Right ventricle myocardium inferior (tissue), 1 donor: ENCODE measurements at regions not wholly inside any gene's neighbourhood (a gene's known extent, or its start where the extent isn't known, plus 50 kb on each side); places are given as distances from the start of the nearest gene placed in this dataset.

Experiments used
- ATAC-seq: fragments of 200-7000 bp; cut with Tn5 transposase; one replicate; pipeline ENCODE4 v1.9.1; 2020; ENCODE audit warnings: mild to moderate bottlenecking, moderate library complexity
- DNase-seq: peaks from one replicate; pipeline ENCODE4 v3.0.0; 2021; ENCODE audit errors: missing footprints
- intact Hi-C: fragments of 100-400 bp; cut with DNase I; formaldehyde crosslinking; loops from one replicate; pipeline ENCODE4 v1.11.0; 2022
- donor health status: DM: no; HTN: yes; CAD: no; lungs with severe emphysema.

GRCh38 chr15:62822228-62822627, 220.3 kb upstream of the TPM1 start:
- intact Hi-C loops: no loop called here
- ATAC-seq: no peak

DNA sequence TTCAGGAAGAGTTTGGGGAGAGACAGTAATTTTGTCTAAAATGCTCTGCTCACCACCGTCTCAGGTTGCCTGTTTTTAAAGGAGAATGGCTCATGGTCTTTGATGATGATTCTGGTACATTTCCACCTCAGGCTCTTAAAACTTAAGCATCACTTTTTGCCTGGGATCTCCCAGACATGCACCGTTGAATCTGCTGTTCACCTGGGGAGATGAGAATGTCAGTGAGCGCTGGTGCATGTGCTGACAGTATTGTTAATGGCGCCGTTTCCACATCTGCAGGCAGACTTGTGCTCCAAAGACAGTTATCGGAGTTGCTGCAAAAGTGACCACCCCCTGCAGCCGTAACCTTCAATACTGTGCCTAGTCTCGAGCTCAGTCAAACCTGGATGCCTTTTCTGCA, 219.0 kb upstream of the TPM1 start:
- DNase-seq: no peak
- intact Hi-C loops: no loop called here
- no peak for ATAC-seq

More at GRCh38 chr15:62822228-62822627, 220.3 kb upstream of the TPM1 start:
- DNase-seq: no peak

- DNase-seq (no peak), ATAC-seq (no peak)
- intact Hi-C loops: no loop called here
Observed at GRCh38 chr15:62824111-62825015, 218.2 kb upstream of the TPM1 start.

- DNase-seq: no peak
- intact Hi-C loops: no loop called here
- ATAC-seq: no peak
Observed at GRCh38 chr15:62825191-62825590, 217.4 kb upstream of the TPM1 start.

DNA sequence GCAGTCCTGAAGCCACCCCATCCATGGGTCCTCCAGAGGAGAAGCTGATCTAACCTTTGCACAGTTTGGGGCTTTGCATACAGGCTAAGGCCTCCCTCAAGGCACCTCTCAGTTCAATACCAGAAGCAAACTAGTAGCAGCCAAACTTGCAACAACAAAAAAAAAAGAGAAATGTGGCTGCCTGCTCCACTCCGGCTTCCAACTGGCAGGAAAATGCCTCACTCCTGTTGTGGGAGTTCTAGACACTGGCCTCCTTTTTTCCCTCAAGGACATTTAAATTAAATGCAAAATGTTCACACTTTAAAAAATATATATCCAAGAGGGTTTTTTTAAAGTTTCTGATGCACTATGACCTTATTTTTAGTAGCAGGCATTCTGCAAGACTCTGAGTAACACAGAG, 216.0 kb upstream of the TPM1 start:
- no peak for ATAC-seq
- no peak for DNase-seq
- intact Hi-C loops: no loop called here

DNA sequence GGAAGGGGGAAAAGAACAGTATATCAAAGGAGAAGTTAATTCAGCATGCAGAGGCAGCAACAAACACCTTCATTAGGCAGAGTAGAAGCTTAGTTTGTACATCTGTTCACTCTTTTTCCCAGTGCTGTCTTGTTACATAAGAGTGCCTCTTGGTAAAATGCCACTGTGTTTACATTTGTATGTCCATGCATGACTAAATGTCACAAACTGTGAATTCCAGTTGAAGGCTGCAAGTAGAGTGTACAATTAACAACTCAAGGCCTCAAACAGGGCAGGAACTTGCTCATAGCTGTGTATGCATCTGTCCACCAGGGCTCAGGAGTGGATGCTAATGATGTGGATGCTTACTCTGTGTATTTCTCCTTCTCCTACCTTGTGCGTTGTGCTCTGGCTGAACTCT, 214.2 kb upstream of the TPM1 start:
- no peak for DNase-seq
- intact Hi-C loops: no loop called here
- ATAC-seq: no peak

DNA sequence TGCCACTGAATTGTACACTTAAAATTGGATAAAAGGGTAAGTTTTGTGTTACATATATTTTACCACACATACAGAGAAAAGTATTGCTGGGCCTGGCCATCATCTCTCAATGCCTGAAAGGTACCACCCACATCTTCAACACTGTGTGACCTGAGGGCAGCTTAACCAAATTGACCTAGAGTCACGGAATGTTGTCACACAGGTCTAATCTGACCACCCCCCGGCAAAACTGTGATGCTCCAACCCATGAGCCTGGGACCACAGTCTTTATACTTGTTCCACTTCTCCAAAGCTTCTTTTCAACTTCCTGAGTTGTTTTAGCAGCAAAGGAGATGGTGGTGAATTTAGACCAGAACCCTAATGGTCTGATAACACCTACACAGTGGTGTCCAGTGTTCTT, 210.3 kb upstream of the TPM1 start:
- DNase-seq: no peak
- ATAC-seq: no peak
- intact Hi-C loops: no loop called here

DNA sequence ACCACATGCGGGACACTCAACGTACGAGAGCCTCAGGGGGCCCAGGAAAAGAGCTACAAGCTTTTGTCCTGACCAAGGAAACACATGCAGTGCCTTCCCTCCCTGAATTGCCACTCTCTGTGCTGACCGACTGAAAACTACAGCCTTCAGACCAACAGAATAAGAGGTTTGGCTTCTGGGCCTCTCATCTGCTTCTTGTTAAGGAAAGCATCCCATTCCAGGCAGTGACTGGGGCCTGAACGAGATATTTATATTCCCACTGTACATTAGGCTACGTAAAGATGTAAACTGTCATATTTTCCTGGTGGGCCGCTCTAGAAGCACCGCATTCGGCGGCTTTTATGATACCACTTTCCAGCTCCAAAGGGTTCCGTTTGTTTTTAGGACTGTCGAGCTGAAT, 208.9 kb upstream of the TPM1 start:
- DNase-seq (no peak), ATAC-seq (no peak)
- intact Hi-C loops: no loop called here

DNA sequence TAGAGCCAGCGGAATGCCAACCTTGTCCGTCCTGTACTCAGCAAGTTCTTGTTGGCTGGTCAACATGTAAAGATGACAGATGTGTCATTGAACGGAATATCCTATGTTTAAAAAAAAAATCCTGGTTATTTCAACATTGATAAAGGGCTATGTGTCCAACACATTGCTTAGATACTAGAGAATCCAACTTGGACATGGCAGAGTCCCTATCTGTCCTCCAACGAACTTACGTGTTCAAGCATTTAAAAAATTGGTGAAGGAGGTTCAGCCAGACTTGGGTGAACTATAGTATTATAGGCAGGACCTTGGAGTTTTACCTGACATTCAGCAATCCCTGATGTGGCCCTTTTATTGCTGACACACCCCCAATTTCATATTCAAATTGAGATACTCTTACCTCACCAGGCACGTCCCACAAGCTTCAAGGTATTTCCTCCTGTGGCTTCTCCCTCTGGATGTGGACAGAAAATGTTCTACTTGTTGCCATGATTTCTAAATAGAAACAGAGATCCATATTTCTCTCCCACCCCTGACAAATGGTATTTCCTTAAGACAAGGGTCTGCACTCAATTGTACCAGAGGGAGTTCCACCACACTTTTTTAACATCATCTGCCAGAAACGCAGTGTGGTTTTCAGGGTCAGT, 207.7 kb upstream of the TPM1 start:
- ATAC-seq (no peak), DNase-seq (no peak)
- intact Hi-C loops: no loop called here

GRCh38 chr15:62835351-62835750, 207.2 kb upstream of the TPM1 start:
- ATAC-seq (peak; percentile 82), DNase-seq (no peak)
- intact Hi-C loops: no loop called here

GRCh38 chr15:62835762-62836161, 206.8 kb upstream of the TPM1 start:
- intact Hi-C loops: no loop called here
- no peak for ATAC-seq
- DNase-seq: no peak

- DNase-seq: no peak
- intact Hi-C loops: no loop called here
- no peak for ATAC-seq
Observed at GRCh38 chr15:62840526-62841268, 201.8 kb upstream of the TPM1 start.

DNA sequence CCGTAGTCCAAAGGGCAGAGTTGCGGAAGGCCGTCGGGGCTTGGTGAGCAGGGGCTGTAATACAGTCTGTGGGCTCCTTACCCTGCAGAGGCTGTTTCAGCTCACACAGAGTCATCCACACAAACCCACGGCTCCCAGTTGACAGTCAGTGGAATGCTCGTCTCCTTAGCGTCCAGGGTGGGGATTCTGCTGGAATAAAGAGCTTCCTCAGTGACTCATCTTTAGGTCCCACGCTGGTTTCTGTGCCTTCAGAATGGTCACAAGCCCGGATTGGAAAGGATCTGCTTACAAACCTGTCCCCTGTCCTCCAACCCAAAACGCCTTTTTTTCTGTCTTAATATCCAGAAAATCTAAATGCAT, 201.3 kb upstream of the TPM1 start:
- ATAC-seq (no peak), DNase-seq (no peak)
- intact Hi-C loops: no loop called here

GRCh38 chr15:62841891-62842559, 200.5 kb upstream of the TPM1 start:
- peak; percentile 78 for ATAC-seq
- DNase-seq: no peak
- intact Hi-C loops: loop anchor here (2.0 kb wide), 1 partner anchor 59 kb away; no protein-coding TSS in a partner anchor

DNA sequence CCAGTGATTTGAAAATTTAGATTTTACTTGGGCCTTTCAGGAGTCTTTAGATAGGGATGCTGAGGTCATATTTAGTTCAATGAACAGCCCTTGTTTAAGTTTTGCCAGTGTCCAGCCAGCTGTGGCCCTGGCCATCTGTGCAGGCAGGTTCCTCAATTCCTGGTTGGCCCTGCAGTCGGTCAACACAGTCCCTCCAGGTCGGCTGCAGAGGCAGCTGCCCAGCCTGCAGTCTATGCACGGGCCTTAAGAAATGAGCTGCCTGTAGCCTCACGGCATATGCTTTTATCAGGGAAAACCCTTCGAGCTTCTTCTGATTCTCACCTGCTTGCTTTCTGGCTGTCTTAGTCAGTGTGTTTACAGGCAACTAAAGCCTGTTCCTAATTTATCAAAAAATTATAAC, 199.2 kb upstream of the TPM1 start:
- ATAC-seq (no peak), DNase-seq (no peak)
- intact Hi-C loops: loop anchor here (2.0 kb wide), 1 partner anchor 61 kb away; no protein-coding TSS in a partner anchor

- intact Hi-C loops: no loop called here
- DNase-seq (no peak), ATAC-seq (no peak)
Observed at GRCh38 chr15:62844564-62845240, 197.8 kb upstream of the TPM1 start.

- ATAC-seq: no peak
- intact Hi-C loops: no loop called here
- DNase-seq: no peak
Observed at GRCh38 chr15:62845241-62846126, 197.1 kb upstream of the TPM1 start.
